Stimulated activated CD4-positive, alpha-beta T cell treated with anti-CD3 and anti-CD28 coated beads, Interleukin-12 subunit alpha, Interleukin-12 subunit beta, amount 100 ng/mL, for 24 hours (primary cell): ENCODE measurements at regions not wholly inside any gene's neighbourhood (a gene's known extent, or its start where the extent isn't known, plus 50 kb on each side); places are given as distances from the start of the nearest gene placed in this dataset.

ENCODE experiments used
- DNase-seq, 2 experiments: peaks; one replicate each; pipeline ENCODE4 v3.0.0-alpha.2; 2020; ENCODE audit warnings: low read depth in 2 of 2

- DNase-seq = no peak
Measured at GRCh38 chr12:38969706-38970105, 64.3 kb upstream of the CPNE8 start.

GRCh38 chr12:38961683-38962082 is 56.3 kb upstream of the CPNE8 start:
- no peak for DNase-seq

- no peak for DNase-seq
Measured at GRCh38 chr12:38961012-38961411, 55.6 kb upstream of the CPNE8 start.

GRCh38 chr12:38956337-38956736 is 50.9 kb upstream of the CPNE8 start:
- no peak for DNase-seq
